ENCODE measurements at regions not wholly inside any gene's neighbourhood (a gene's known extent, or its start where the extent isn't known, plus 50 kb on each side); places are given as distances from the start of the nearest gene placed in this dataset.

GRCh38 chr5:109584986-109585599 lies 104.6 kb upstream of the MAN2A1 start:
- no peak for TF ChIP-seq CTCF (IDR thresholded peaks at IDR 0.05)
- TF ChIP-seq EP300 (IDR thresholded peaks at IDR 0.05) = no peak
